Breast epithelium (tissue), 3 donors: ENCODE measurements at regions not wholly inside any gene's neighbourhood (a gene's known extent, or its start where the extent isn't known, plus 50 kb on each side); places are given as distances from the start of the nearest gene placed in this dataset.

Source experiments
- POLR2A ChIP-seq: fragments of 450-650 bp; IDR thresholded peaks from one replicate; pipeline ENCODE4 v1.6.1; 2016; ENCODE audit warnings: antibody characterized with exemption, mild to moderate bottlenecking, moderate library complexity
- TF ChIP-seq, protein P1 (sequence below), 3 donors: fragments of 450-650 bp; IDR thresholded peaks; one replicate each; pipeline ENCODE4 v1.5.1; 2016 to 2017; ENCODE audit warnings: antibody characterized with exemption in 3 of 3, mild to moderate bottlenecking in 3 of 3, moderate library complexity in 3 of 3

GRCh38 chr7:12801107-12801506 lies 113.7 kb downstream of the ARL4A start:
- TF ChIP-seq, protein P1, sequence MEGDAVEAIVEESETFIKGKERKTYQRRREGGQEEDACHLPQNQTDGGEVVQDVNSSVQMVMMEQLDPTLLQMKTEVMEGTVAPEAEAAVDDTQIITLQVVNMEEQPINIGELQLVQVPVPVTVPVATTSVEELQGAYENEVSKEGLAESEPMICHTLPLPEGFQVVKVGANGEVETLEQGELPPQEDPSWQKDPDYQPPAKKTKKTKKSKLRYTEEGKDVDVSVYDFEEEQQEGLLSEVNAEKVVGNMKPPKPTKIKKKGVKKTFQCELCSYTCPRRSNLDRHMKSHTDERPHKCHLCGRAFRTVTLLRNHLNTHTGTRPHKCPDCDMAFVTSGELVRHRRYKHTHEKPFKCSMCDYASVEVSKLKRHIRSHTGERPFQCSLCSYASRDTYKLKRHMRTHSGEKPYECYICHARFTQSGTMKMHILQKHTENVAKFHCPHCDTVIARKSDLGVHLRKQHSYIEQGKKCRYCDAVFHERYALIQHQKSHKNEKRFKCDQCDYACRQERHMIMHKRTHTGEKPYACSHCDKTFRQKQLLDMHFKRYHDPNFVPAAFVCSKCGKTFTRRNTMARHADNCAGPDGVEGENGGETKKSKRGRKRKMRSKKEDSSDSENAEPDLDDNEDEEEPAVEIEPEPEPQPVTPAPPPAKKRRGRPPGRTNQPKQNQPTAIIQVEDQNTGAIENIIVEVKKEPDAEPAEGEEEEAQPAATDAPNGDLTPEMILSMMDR (IDR thresholded peaks at IDR 0.05), result no peak
- no peak for TF ChIP-seq POLR2A
